HG03066 (cell line): ENCODE measurements at regions not wholly inside any gene's neighbourhood (a gene's known extent, or its start where the extent isn't known, plus 50 kb on each side); places are given as distances from the start of the nearest gene placed in this dataset.
"Not testable (repeated sequence)": the region's sequence is repeated elsewhere in the genome, so short reads cannot be mapped to it uniquely, and the experiment has no call there.

Experiments used
- ATAC-seq: cut with Tn5 transposase; IDR thresholded peaks from one replicate; pipeline ENCODE4 v1.9.1; 2021; ENCODE audit warnings: low read depth; ENCODE audit not compliant: unreplicated experiment

GRCh38 chr3:901953-902778 lies 190.7 kb upstream of the CNTN6 start:
- ATAC-seq: peak; percentile 86

- ATAC-seq: no peak
Measured at GRCh38 chr3:905217-905616, 187.6 kb upstream of the CNTN6 start.

GRCh38 chr3:906739-907138 lies 186.1 kb upstream of the CNTN6 start:
- ATAC-seq: no peak

- ATAC-seq: no peak
Measured at GRCh38 chr3:908839-909238, 184.0 kb upstream of the CNTN6 start.

- ATAC-seq: not testable (repeated sequence)
Measured at GRCh38 chr3:912717-913116, 180.1 kb upstream of the CNTN6 start.

- no peak for ATAC-seq
Measured at GRCh38 chr3:923161-923910, 169.5 kb upstream of the CNTN6 start.

GRCh38 chr3:930866-931265 lies 162.0 kb upstream of the CNTN6 start:
- ATAC-seq: no peak

GRCh38 chr3:933326-933725 lies 159.5 kb upstream of the CNTN6 start:
- no peak for ATAC-seq

GRCh38 chr3:944786-945185 lies 148.0 kb upstream of the CNTN6 start:
- ATAC-seq: no peak

GRCh38 chr3:945738-946137 lies 147.1 kb upstream of the CNTN6 start:
- ATAC-seq: no peak

- ATAC-seq: no peak
Measured at GRCh38 chr3:952906-953305, 139.9 kb upstream of the CNTN6 start.

- no peak for ATAC-seq
Measured at GRCh38 chr3:963255-963654, 129.6 kb upstream of the CNTN6 start.

GRCh38 chr3:963755-964154 lies 129.1 kb upstream of the CNTN6 start:
- ATAC-seq: no peak

GRCh38 chr3:965826-966225 lies 127.0 kb upstream of the CNTN6 start:
- ATAC-seq: no peak

GRCh38 chr3:966341-966740 lies 126.5 kb upstream of the CNTN6 start:
- ATAC-seq: no peak

- no peak for ATAC-seq
Measured at GRCh38 chr3:973340-973739, 119.5 kb upstream of the CNTN6 start.

GRCh38 chr3:976006-976405 lies 116.8 kb upstream of the CNTN6 start:
- ATAC-seq: no peak

GRCh38 chr3:981156-981555 lies 111.7 kb upstream of the CNTN6 start:
- no peak for ATAC-seq

GRCh38 chr3:988785-989184 lies 104.0 kb upstream of the CNTN6 start:
- ATAC-seq: no peak

GRCh38 chr3:992871-993270 lies 100.0 kb upstream of the CNTN6 start:
- ATAC-seq: no peak

GRCh38 chr3:1002010-1002409 lies 90.8 kb upstream of the CNTN6 start:
- no peak for ATAC-seq

- no peak for ATAC-seq
Measured at GRCh38 chr3:1007866-1008265, 85.0 kb upstream of the CNTN6 start.
